CD4-positive, alpha-beta T cell (primary cell): ENCODE measurements at regions not wholly inside any gene's neighbourhood (a gene's known extent, or its start where the extent isn't known, plus 50 kb on each side); places are given as distances from the start of the nearest gene placed in this dataset.

ENCODE experiments used
- ATAC-seq: fragments of 200-7000 bp; cut with Tn5 transposase; one replicate; pipeline ENCODE4 v1.10.0; 2022; ENCODE audit warnings: mild to moderate bottlenecking; ENCODE audit not compliant: poor library complexity
- CTCF ChIA-PET: fragments of 350-600 bp; sonication (Branson Sonifier 250); formaldehyde crosslinking; loops from one replicate; lab custom pipeline; 2021; ENCODE audit warnings: antibody characterized with exemption, inconsistent platforms; lab: Charles Lee
- POLR2A ChIA-PET: fragments of 350-600 bp; sonication (Branson Sonifier 250); formaldehyde crosslinking; loops from one replicate; lab custom pipeline; 2021; ENCODE audit warnings: antibody characterized with exemption, inconsistent platforms; lab: Charles Lee
- DNase-seq, 14 experiments: peaks; one replicate each; pipeline ENCODE4 v3.0.0-alpha.2; 2013 to 2020; ENCODE audit warnings: mixed read lengths in 2 of 14
- H3K27ac ChIP-seq, 2 donors: one replicate each; pipeline versions ENCODE4 v1.5.1 to v1.7.0; 2013; ENCODE audit warnings: low read length in 2 of 2, low read depth in 1 of 2, mild to moderate bottlenecking in 1 of 2
- H3K27me3 ChIP-seq, 2 experiments: 1 replicate in 1 of 2; 2 replicates in 1 of 2; pipeline versions ENCODE4 v1.6.1 to v1.7.0; 2013; ENCODE audit warnings: low read length in 2 of 2, control low read depth in 1 of 2, mild to moderate bottlenecking in 1 of 2, moderate library complexity in 1 of 2; ENCODE audit not compliant: insufficient read depth in 2 of 2, control insufficient read depth in 1 of 2
- H3K36me3 ChIP-seq: one replicate; pipeline ENCODE4 v1.6.1; 2013; ENCODE audit warnings: low read length, control low read depth; ENCODE audit not compliant: insufficient read depth
- H3K4me1 ChIP-seq: one replicate; pipeline ENCODE4 v1.6.1; 2013; ENCODE audit warnings: low read length, control low read depth; ENCODE audit not compliant: insufficient read depth
- H3K4me3 ChIP-seq: one replicate; pipeline ENCODE4 v1.5.1; 2013; ENCODE audit warnings: mild to moderate bottlenecking, low read length, moderate library complexity
- H3K9me3 ChIP-seq, 2 experiments: 1 replicate in 1 of 2; 2 replicates in 1 of 2; pipeline versions ENCODE4 v1.6.1 to v1.7.0; 2013; ENCODE audit warnings: low read length in 2 of 2, mild to moderate bottlenecking in 2 of 2, control low read depth in 1 of 2, moderate library complexity in 1 of 2; ENCODE audit not compliant: control insufficient read depth in 1 of 2, insufficient read depth in 1 of 2
- H3K27ac Mint-ChIP-seq: one replicate; pipeline ENCODE4 v1.8.0; 2020; ENCODE audit warnings: mixed read lengths
- H3K27me3 Mint-ChIP-seq: one replicate; pipeline ENCODE4 v1.8.0; 2021; ENCODE audit warnings: mixed read lengths
- H3K36me3 Mint-ChIP-seq: one replicate; pipeline ENCODE4 v1.8.0; 2021; ENCODE audit warnings: low read depth, mixed read lengths
- H3K4me1 Mint-ChIP-seq: one replicate; pipeline ENCODE4 v1.8.0; 2021; ENCODE audit warnings: low read depth, mixed read lengths
- H3K4me3 Mint-ChIP-seq: one replicate; pipeline ENCODE4 v1.8.0; 2020; ENCODE audit warnings: mild to moderate bottlenecking, mixed read lengths
- H3K9me3 Mint-ChIP-seq: one replicate; pipeline ENCODE4 v1.8.0; 2020; ENCODE audit warnings: mixed read lengths
- intact Hi-C, 2 experiments: fragments of 100-400 bp; cut with DNase I in 1 of 2; cut with micrococcal nuclease in 1 of 2; formaldehyde crosslinking; loops; one replicate each; pipeline versions ENCODE4 v1.15.1 to v1.9.0; 2023 to 2025; cut with DNase I, micrococcal nuclease
- TF ChIP-seq, protein P1 (sequence below): fragments of 200-600 bp; IDR thresholded peaks from one replicate; pipeline ENCODE4 v1.8.0; 2022; ENCODE audit warnings: antibody characterized with exemption, mild to moderate bottlenecking

GRCh38 chr18:4658804-4659203, 203.7 kb upstream of the DLGAP1 start:
- Histone ChIP-seq H3K27ac (no peak overlapping the region), H3K27me3 (no peaks in the 10 kb centered on the region), H3K4me3 (no peak overlapping the region), H3K9me3 (no peaks in the 10 kb centered on the region), H3K4me1 (no peaks in the 10 kb centered on the region), H3K36me3 (no peaks in the 10 kb centered on the region)
- Mint-ChIP-seq H3K36me3 (no peaks in the 10 kb centered on the region), H3K27ac (no peak overlapping the region), H3K9me3 (peaks cover 15% of the 10 kb centered on the region), H3K4me1 (no peaks in the 10 kb centered on the region), H3K4me3 (no peak overlapping the region), H3K27me3 (no peaks in the 10 kb centered on the region)
- POLR2A ChIA-PET, result no interaction called here
- ATAC-seq, result no peak
- intact Hi-C loops, result no loop called here
- DNase-seq, result no peak
- CTCF ChIA-PET, result no interaction called here
- TF ChIP-seq, protein P1, sequence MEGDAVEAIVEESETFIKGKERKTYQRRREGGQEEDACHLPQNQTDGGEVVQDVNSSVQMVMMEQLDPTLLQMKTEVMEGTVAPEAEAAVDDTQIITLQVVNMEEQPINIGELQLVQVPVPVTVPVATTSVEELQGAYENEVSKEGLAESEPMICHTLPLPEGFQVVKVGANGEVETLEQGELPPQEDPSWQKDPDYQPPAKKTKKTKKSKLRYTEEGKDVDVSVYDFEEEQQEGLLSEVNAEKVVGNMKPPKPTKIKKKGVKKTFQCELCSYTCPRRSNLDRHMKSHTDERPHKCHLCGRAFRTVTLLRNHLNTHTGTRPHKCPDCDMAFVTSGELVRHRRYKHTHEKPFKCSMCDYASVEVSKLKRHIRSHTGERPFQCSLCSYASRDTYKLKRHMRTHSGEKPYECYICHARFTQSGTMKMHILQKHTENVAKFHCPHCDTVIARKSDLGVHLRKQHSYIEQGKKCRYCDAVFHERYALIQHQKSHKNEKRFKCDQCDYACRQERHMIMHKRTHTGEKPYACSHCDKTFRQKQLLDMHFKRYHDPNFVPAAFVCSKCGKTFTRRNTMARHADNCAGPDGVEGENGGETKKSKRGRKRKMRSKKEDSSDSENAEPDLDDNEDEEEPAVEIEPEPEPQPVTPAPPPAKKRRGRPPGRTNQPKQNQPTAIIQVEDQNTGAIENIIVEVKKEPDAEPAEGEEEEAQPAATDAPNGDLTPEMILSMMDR, result no peak

GRCh38 chr18:4653418-4653817, 198.3 kb upstream of the DLGAP1 start:
- Mint-ChIP-seq H3K4me1 (no peaks in the 10 kb centered on the region), H3K4me3 (no peak overlapping the region), H3K9me3 (peaks cover 12% of the 10 kb centered on the region), H3K27me3 (no peaks in the 10 kb centered on the region), H3K27ac (no peak overlapping the region), H3K36me3 (no peaks in the 10 kb centered on the region)
- POLR2A ChIA-PET, result no interaction called here
- Histone ChIP-seq H3K4me3 (no peak overlapping the region), H3K27me3 (no peaks in the 10 kb centered on the region), H3K36me3 (no peaks in the 10 kb centered on the region), H3K9me3 (no peaks in the 10 kb centered on the region), H3K4me1 (no peaks in the 10 kb centered on the region), H3K27ac (no peak overlapping the region)
- DNase-seq (no peak), ATAC-seq (no peak)
- TF ChIP-seq, protein P1, result no peak
- CTCF ChIA-PET, result no interaction called here
- intact Hi-C loops, result no loop called here

GRCh38 chr18:4641771-4642368, 186.8 kb upstream of the DLGAP1 start:
- ATAC-seq (no peak), DNase-seq (no peak)
- no peak overlapping the region for H3K27ac ChIP-seq
- no peaks in the 10 kb centered on the region for H3K36me3 ChIP-seq
- Mint-ChIP-seq H3K4me1 (no peaks in the 10 kb centered on the region), H3K4me3 (no peak overlapping the region), H3K27me3 (no peaks in the 10 kb centered on the region), H3K27ac (no peak overlapping the region), H3K9me3 (peaks cover 5% of the 10 kb centered on the region), H3K36me3 (no peaks in the 10 kb centered on the region)
- intact Hi-C loops, result no loop called here
- H3K4me3 ChIP-seq, result no peak overlapping the region
- TF ChIP-seq, protein P1, result no peak
- no peaks in the 10 kb centered on the region for H3K4me1 ChIP-seq
- ChIA-PET POLR2A (no interaction called here), CTCF (no interaction called here)
- no peaks in the 10 kb centered on the region for H3K9me3 ChIP-seq
- H3K27me3 ChIP-seq, result no peaks in the 10 kb centered on the region
